Heart left ventricle (tissue), 13 donors: ENCODE measurements at regions not wholly inside any gene's neighbourhood (a gene's known extent, or its start where the extent isn't known, plus 50 kb on each side); places are given as distances from the start of the nearest gene placed in this dataset.

Source experiments
- POLR2A ChIP-seq, 2 donors: fragments of 450-650 bp; IDR thresholded peaks; one replicate each; pipeline ENCODE4 v1.6.1; 2017; ENCODE audit warnings: antibody characterized with exemption in 2 of 2, mild to moderate bottlenecking in 2 of 2, moderate library complexity in 2 of 2
- TF ChIP-seq, protein P1 (sequence below), 12 donors: fragments of 200-600 bp; sonication (generic) in 4 of 12; IDR thresholded peaks; one replicate each; pipeline versions ENCODE4 v1.5.0 to v1.8.0; 2018 to 2022; ENCODE audit warnings: antibody characterized with exemption in 12 of 12, mild to moderate bottlenecking in 5 of 12
- donor health status: ischemic (EF 13 %, LVEDD 7.1; RV severe dilation, severe dysfunction).
- donor health status: DM: no; HTN: yes; CAD: no.
- donor health status: DM: no; HTN: no; CAD: no.
- donor health status: ischemic (EF 25% LVEDD 6.9; RV normal size, moderate dysfunction).
- donor health status: ischemic (EF 25% LVEDD 5.7; RV mildly dilated, moderate dysfunction).
- donor health status: ischemic (EF 35%, LVEDD 5.7; RV mildly dilated, moderate dysfunction).
- donor health status: nonischemic (EF 11% LVEDD 7.7; RV severe dilation, severe dysfunction).
- donor health status: DM: yes; HTN: yes; CAD: no.
- donor health status: PGD.
- donor health status: ischemic (EF 29% LVEDD 5.4; RV normal size, mild dysfunction).
- donor health status: nonischemic (EF 23%, LVEDD 6.1; RV moderate dilation, normal function).

DNA sequence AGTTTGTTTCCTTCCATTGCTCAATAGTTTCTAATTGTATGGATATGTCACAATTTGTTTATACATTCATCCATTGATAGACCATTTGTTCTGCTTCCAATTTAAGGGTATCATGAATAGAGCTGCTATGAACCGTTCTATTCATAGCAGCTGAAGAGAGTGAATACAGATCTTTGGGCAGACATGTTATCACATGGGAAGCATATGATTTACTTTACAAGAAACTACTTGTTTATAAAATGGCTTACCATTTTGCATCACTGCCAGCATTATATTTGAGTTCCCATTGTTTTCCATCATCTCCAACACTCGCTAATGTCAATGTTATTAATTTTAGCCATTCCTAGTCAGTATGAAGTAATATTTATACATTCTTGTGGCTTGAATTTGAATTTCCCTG, 549.0 kb downstream of the MAT2B start:
- TF ChIP-seq, protein P1, sequence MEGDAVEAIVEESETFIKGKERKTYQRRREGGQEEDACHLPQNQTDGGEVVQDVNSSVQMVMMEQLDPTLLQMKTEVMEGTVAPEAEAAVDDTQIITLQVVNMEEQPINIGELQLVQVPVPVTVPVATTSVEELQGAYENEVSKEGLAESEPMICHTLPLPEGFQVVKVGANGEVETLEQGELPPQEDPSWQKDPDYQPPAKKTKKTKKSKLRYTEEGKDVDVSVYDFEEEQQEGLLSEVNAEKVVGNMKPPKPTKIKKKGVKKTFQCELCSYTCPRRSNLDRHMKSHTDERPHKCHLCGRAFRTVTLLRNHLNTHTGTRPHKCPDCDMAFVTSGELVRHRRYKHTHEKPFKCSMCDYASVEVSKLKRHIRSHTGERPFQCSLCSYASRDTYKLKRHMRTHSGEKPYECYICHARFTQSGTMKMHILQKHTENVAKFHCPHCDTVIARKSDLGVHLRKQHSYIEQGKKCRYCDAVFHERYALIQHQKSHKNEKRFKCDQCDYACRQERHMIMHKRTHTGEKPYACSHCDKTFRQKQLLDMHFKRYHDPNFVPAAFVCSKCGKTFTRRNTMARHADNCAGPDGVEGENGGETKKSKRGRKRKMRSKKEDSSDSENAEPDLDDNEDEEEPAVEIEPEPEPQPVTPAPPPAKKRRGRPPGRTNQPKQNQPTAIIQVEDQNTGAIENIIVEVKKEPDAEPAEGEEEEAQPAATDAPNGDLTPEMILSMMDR (IDR thresholded peaks at IDR 0.05) = no peak
- TF ChIP-seq POLR2A (IDR thresholded peaks at IDR 0.05) = no peak
